GM23338 (cell line): ENCODE measurements at regions not wholly inside any gene's neighbourhood (a gene's known extent, or its start where the extent isn't known, plus 50 kb on each side); places are given as distances from the start of the nearest gene placed in this dataset.

Experiments
- EZH2 ChIP-seq: fragments of 200-600 bp; sonication (generic); IDR thresholded peaks from one replicate; pipeline ENCODE4 v1.8.0; 2017; ENCODE audit warnings: antibody characterized with exemption, mild to moderate bottlenecking, low read depth; ENCODE audit not compliant: unreplicated experiment
- TF ChIP-seq, protein P1 (sequence below), 2 experiments: fragments of 200-600 bp in 1 of 2; sonication (generic) in 1 of 2; conservative IDR thresholded peaks; 2 replicates each; pipeline versions ENCODE4 v1.5.1 to v1.6.1; 2016 to 2017; ENCODE audit warnings: antibody characterized with exemption in 2 of 2, low read depth in 2 of 2, mild to moderate bottlenecking in 2 of 2, moderate library complexity in 1 of 2
- TF ChIP-seq, protein P2 (sequence below): IDR thresholded peaks from one replicate; pipeline ENCODE4 v1.6.1; 2018; ENCODE audit warnings: antibody characterized with exemption; ENCODE audit not compliant: unreplicated experiment

DNA sequence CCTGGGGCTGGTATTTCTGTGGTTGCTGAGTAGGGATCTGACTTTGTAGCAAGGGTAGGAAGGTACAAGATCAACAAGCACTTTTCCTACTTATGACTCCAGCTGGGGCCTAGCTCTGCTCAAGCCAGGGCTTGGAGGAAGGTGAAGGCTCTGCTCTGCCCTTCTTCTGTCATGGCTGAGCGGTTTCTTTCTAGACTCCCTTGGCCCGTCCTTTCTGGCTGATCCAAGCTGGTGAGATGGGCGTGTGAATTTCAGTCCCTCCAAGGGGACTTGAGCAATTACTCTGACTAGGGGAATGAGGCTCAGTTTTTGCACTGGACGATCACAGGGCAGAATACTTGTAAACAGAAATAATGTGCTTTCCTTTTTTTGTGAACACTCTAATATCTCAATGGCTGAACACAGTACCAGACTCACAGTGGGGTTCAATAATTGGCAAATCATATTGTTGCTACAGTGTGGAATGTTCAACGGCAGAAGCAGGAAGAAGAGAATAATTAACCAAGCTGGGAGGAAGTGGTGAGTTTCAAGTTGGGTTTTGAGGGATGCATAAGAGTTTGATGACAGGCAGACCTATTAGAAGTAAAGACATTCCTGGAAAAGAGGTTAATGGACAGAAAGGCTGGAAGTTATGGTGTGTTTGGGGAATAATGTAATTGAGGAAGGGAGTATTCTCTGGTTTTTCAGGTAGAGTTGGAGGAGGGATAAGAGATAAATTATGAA is 507.6 kb downstream of the MIAT start:
- TF ChIP-seq, protein P1, sequence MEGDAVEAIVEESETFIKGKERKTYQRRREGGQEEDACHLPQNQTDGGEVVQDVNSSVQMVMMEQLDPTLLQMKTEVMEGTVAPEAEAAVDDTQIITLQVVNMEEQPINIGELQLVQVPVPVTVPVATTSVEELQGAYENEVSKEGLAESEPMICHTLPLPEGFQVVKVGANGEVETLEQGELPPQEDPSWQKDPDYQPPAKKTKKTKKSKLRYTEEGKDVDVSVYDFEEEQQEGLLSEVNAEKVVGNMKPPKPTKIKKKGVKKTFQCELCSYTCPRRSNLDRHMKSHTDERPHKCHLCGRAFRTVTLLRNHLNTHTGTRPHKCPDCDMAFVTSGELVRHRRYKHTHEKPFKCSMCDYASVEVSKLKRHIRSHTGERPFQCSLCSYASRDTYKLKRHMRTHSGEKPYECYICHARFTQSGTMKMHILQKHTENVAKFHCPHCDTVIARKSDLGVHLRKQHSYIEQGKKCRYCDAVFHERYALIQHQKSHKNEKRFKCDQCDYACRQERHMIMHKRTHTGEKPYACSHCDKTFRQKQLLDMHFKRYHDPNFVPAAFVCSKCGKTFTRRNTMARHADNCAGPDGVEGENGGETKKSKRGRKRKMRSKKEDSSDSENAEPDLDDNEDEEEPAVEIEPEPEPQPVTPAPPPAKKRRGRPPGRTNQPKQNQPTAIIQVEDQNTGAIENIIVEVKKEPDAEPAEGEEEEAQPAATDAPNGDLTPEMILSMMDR (conservative IDR thresholded peaks at IDR 0.05; ENCODE audit: low read depth in 2 of 2): no peak
- TF ChIP-seq, protein P2, sequence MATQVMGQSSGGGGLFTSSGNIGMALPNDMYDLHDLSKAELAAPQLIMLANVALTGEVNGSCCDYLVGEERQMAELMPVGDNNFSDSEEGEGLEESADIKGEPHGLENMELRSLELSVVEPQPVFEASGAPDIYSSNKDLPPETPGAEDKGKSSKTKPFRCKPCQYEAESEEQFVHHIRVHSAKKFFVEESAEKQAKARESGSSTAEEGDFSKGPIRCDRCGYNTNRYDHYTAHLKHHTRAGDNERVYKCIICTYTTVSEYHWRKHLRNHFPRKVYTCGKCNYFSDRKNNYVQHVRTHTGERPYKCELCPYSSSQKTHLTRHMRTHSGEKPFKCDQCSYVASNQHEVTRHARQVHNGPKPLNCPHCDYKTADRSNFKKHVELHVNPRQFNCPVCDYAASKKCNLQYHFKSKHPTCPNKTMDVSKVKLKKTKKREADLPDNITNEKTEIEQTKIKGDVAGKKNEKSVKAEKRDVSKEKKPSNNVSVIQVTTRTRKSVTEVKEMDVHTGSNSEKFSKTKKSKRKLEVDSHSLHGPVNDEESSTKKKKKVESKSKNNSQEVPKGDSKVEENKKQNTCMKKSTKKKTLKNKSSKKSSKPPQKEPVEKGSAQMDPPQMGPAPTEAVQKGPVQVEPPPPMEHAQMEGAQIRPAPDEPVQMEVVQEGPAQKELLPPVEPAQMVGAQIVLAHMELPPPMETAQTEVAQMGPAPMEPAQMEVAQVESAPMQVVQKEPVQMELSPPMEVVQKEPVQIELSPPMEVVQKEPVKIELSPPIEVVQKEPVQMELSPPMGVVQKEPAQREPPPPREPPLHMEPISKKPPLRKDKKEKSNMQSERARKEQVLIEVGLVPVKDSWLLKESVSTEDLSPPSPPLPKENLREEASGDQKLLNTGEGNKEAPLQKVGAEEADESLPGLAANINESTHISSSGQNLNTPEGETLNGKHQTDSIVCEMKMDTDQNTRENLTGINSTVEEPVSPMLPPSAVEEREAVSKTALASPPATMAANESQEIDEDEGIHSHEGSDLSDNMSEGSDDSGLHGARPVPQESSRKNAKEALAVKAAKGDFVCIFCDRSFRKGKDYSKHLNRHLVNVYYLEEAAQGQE: no peak
- no peak for TF ChIP-seq EZH2
